ENCODE measurements at regions not wholly inside any gene's neighbourhood (a gene's known extent, or its start where the extent isn't known, plus 50 kb on each side); places are given as distances from the start of the nearest gene placed in this dataset.

DNA sequence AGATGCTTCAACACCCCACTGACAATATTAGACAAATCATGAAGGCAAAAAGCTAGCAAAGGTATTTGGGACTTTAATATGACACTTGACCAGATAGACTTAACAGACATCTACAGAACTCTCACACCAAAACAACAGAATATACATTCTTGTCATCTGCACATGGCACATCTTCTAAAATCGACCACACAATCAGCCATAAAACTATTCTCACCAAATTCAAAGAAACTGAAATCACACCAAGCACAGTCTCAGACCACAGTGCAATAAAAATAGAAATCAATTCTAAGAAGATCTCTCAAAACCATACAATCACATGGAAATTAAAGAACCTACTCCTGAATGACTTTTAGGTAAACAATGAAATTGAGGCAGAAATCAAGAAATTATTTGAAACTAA lies 340.8 kb downstream of the PPP1R2C start:
- H4K20me1 ChIP-seq (ENCODE audit: insufficient read depth) = no peaks in the 10 kb centered on the region
- H3K4me1 ChIP-seq (ENCODE audit: control insufficient read depth in 1 of 2, insufficient read depth in 2 of 2, low read length in 2 of 2) = no peaks in the 10 kb centered on the region
- H3K27me3 ChIP-seq (ENCODE audit: insufficient read depth, low read length) = no peaks in the 10 kb centered on the region
- no peak overlapping the region for H3K9ac ChIP-seq (ENCODE audit: low read length)
- H3K9me2 ChIP-seq (ENCODE audit: insufficient read depth) = no peaks in the 10 kb centered on the region
- DNase-seq (ENCODE audit: low read depth, low spot score) (no peak), ATAC-seq (no peak)
- RAD21 ChIA-PET (ENCODE audit: low non-redundant PET in 1 of 2, low total read pairs in 2 of 2, uncharacterized antibody in 2 of 2, unreplicated experiment in 2 of 2) = no interaction called here
- TF ChIP-seq, protein P1, sequence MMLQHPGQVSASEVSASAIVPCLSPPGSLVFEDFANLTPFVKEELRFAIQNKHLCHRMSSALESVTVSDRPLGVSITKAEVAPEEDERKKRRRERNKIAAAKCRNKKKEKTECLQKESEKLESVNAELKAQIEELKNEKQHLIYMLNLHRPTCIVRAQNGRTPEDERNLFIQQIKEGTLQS (IDR thresholded peaks at IDR 0.05) = no peak
- TF ChIP-seq POLR2AphosphoS5 (IDR thresholded peaks at IDR 0.05; ENCODE audit: low read depth, low read length) = no peak
- no peak for TF ChIP-seq CEBPB (IDR thresholded peaks at IDR 0.05; ENCODE audit: low read depth)
- TF ChIP-seq ELF1 (IDR thresholded peaks at IDR 0.05; ENCODE audit: borderline replicate concordance, low read depth) = no peak
- TF ChIP-seq EZH2 (IDR thresholded peaks at IDR 0.05) = no peak
- TF ChIP-seq ZNF274 (IDR thresholded peaks at IDR 0.05; ENCODE audit: low read depth, low read length) = no peak
- TF ChIP-seq FOSL1 (IDR thresholded peaks at IDR 0.05; ENCODE audit: low read depth) = no peak
- no peak for TF ChIP-seq SIN3A (IDR thresholded peaks at IDR 0.05; ENCODE audit: low read depth)
- no peak for TF ChIP-seq RAD21 (IDR thresholded peaks at IDR 0.05; ENCODE audit: low read depth)
- TF ChIP-seq YY1 (IDR thresholded peaks at IDR 0.05; ENCODE audit: extremely low read depth, insufficient replicate concordance, low read depth, low read length) = no peak
- TF ChIP-seq TCF7L2 (IDR thresholded peaks at IDR 0.05; ENCODE audit: borderline replicate concordance, extremely low read depth, insufficient read depth, insufficient read length) = no peak
- TF ChIP-seq, protein P2, sequence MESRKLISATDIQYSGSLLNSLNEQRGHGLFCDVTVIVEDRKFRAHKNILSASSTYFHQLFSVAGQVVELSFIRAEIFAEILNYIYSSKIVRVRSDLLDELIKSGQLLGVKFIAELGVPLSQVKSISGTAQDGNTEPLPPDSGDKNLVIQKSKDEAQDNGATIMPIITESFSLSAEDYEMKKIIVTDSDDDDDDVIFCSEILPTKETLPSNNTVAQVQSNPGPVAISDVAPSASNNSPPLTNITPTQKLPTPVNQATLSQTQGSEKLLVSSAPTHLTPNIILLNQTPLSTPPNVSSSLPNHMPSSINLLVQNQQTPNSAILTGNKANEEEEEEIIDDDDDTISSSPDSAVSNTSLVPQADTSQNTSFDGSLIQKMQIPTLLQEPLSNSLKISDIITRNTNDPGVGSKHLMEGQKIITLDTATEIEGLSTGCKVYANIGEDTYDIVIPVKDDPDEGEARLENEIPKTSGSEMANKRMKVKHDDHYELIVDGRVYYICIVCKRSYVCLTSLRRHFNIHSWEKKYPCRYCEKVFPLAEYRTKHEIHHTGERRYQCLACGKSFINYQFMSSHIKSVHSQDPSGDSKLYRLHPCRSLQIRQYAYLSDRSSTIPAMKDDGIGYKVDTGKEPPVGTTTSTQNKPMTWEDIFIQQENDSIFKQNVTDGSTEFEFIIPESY (IDR thresholded peaks at IDR 0.05; ENCODE audit: extremely low read depth, insufficient replicate concordance, low read length) = no peak
- no peak for TF ChIP-seq CBX3 (IDR thresholded peaks at IDR 0.05; ENCODE audit: low read depth)
- no peak for TF ChIP-seq JUND (IDR thresholded peaks at IDR 0.05)
- intact Hi-C loops (cut with micrococcal nuclease) = no loop called here
- no peak overlapping the region for H3K27ac ChIP-seq (ENCODE audit: low read depth, low read length)
- BruUV-seq (replicated peaks) = no TSS peak
- no peak overlapping the region for H2AFZ ChIP-seq (ENCODE audit: low read depth, low read length, poor library complexity, severe bottlenecking)
- no peak overlapping the region for H3K4me3 ChIP-seq (replicated peaks in 1 of 2; ENCODE audit: low read depth in 1 of 2, low read length in 2 of 2)
- H3K4me2 ChIP-seq (ENCODE audit: low read length) = no peak overlapping the region
- POLR2A ChIA-PET = no interaction called here
- H3K79me2 ChIP-seq (ENCODE audit: insufficient read depth, low read length) = no peaks in the 10 kb centered on the region
- no peaks in the 10 kb centered on the region for H3K9me3 ChIP-seq (ENCODE audit: control insufficient read depth in 1 of 2, insufficient read depth in 1 of 2, low read depth in 1 of 2, low read length in 2 of 2)
- CTCF ChIA-PET = no interaction called here
- H3K36me3 ChIP-seq (ENCODE audit: control insufficient read depth in 1 of 2, insufficient read depth in 2 of 2, low read length in 2 of 2) = no peaks in the 10 kb centered on the region
